ACHN (cell line): ENCODE measurements at regions not wholly inside any gene's neighbourhood (a gene's known extent, or its start where the extent isn't known, plus 50 kb on each side); places are given as distances from the start of the nearest gene placed in this dataset.

Source experiments
- DNase-seq: peaks from one replicate; pipeline ENCODE4 v3.0.0-alpha.2; 2015
- in situ Hi-C: cut with HindIII; loops from 2 replicates; pipeline ENCODE4 v1.10.0; 2017; ENCODE audit warnings: low sequenced_read_pairs, low pct_ligation_motif_present, low pct_unique_long_range_greater_than_20kb

- in situ Hi-C loops, result no loop called here
- no peak for DNase-seq
Observed at GRCh38 chr5:162289489-162289888, 221.9 kb downstream of the GABRG2 start.

GRCh38 chr5:162299793-162300192 is 232.2 kb downstream of the GABRG2 start:
- in situ Hi-C loops, result no loop called here

DNA sequence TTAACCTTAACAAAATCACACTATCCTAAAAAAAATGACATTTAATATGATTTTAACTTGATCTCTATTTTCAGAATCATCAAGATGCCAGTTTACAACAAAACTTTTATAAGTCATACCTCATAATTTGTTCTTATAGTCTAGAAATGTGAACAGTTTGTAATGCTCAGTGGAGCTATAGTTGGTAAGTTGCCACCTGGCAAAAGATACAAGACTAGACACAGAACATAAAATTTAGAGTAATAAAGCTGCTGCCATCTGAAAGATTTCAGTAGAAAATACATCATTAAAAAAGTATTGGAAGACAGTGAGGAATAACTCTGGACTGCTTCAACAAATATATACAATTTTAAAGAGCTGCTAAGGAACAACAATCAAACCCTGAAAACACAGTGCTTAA is 233.8 kb downstream of the GABRG2 start:
- in situ Hi-C loops, result no loop called here
- DNase-seq, result no peak

More at GRCh38 chr5:162299793-162300192, 232.2 kb downstream of the GABRG2 start:
- no peak for DNase-seq

DNA sequence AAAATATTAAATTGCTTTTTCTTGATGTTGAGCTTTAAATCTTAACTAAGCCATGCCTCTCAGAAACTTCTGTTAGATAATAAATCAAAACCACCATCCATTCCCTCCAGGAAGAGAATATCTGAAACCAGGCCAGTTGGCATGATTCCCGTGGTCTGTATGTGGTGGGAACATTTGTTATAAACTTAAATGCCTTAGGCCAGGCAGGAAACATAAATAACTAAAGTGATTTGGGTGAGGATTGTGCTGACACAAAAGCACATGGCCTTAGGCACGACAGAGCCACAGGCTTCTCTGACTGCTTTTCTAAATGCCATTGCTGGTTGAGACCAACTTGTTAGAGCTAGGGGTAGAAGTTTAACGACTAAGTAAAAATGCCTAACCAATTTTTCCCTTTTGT is 255.9 kb downstream of the GABRG2 start:
- no peak for DNase-seq
- in situ Hi-C loops, result no loop called here

DNA sequence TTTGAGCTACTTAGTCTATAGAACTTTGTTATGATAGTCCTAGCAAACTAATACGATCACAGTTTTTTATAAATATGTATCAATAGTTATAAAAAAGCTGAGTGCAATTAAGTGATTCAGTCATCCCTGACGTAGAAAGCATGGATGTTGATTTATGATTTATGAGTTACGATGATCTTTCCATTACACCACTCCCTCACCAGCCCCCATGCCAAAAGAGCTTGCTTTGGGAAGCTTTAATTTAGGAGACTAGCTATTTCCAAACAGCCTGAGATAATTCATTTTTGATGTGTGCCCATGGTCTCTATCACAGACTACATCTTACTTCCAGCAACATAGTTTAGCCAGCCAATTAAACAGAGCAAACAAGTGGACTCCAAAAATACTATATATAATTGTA is 256.8 kb downstream of the GABRG2 start:
- no peak for DNase-seq
- in situ Hi-C loops, result no loop called here

- in situ Hi-C loops, result no loop called here
- DNase-seq, result no peak
Observed at GRCh38 chr5:162325143-162325727, 257.7 kb downstream of the GABRG2 start.

GRCh38 chr5:162334944-162335343 is 267.4 kb downstream of the GABRG2 start:
- in situ Hi-C loops, result no loop called here
- no peak for DNase-seq

DNA sequence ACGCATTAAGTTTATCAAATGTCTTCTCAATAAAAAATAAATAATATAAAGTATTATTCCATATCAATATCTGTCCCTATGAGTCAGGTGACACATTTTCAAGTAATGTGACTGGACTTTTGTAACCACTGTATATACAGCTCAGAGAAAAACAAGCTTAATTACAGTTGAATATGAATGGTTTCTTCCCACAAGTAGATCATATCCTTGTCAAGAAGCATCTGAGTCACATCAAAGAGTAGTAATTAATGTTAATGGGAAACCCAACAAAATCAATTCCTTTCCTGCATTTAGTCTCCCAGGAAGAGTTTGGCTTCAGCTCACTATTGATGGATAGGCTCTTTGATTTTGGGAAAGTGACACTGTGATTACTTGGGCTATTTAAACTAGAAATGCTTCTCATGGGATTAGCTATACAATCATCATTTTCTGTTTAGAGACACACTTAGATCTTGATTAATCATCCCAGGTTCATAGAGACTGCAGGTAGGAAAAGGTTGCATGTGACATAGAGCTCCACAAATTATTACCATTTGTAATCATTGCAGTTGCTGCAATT is 292.9 kb downstream of the GABRG2 start:
- DNase-seq, result no peak
- in situ Hi-C loops, result no loop called here

DNA sequence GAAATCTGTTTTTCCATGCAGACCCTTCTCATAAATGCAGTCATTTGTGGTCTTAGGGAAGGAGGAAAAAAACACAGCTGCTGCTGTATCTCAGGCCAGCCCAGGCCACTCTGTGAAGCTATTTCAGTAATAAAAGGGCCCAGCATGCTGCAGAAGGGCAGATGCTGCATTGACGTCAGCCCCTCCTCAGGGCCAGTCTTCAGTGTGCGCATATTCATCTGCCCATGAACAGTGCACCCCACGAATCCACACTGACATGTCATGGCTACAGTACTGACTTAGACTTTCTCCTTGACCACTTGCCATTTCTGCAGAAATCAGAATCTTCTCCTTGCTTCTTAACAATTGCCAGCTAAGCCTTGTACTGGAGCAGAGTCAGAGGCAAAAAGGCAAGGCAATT is 304.7 kb downstream of the GABRG2 start:
- DNase-seq, result no peak
- in situ Hi-C loops, result no loop called here

DNA sequence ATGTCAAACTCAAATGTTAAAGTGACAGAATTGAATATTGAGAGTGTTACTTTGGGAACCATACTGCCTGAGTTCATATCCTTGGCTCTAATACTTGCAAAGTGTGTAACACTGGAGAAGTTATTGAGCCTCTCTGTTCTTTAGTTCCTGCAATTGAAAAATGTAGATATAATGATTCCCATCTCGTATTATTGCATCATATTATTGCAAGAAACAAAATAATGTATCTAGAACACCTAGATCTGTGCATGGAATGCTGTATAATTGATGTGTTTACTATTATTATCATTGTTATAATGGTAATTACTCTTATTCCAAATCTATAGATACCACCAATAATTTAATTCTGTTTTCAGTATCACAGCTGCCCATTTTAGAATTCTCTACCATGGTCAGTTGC is 310.3 kb downstream of the GABRG2 start:
- no peak for DNase-seq
- in situ Hi-C loops, result no loop called here

- in situ Hi-C loops, result no loop called here
- DNase-seq, result no peak
Observed at GRCh38 chr5:162382839-162383238, 315.3 kb downstream of the GABRG2 start.

GRCh38 chr5:162384225-162384624 is 316.7 kb downstream of the GABRG2 start:
- no peak for DNase-seq
- in situ Hi-C loops, result no loop called here

DNA sequence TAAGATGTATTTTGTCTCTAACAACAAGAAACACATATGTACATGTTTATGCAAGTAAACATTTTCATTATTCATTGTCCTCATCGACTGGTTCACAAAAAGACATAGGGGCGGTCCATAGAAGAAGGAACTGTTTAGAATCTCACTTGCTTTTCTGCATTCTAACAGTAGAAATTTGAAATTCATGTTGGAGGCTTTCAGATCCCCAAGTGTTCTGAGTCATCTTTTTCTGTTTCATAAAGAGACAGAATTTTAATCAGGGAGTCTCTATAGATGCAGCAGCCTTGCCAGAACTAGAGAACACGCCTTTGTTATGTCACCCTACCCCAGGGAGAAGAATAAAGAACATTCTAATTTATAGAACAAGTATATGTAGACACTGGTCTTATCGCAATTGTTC is 324.3 kb downstream of the GABRG2 start:
- DNase-seq, result no peak
- in situ Hi-C loops, result no loop called here

- in situ Hi-C loops, result no loop called here
- no peak for DNase-seq
Observed at GRCh38 chr5:162392336-162392735, 324.8 kb downstream of the GABRG2 start.

DNA sequence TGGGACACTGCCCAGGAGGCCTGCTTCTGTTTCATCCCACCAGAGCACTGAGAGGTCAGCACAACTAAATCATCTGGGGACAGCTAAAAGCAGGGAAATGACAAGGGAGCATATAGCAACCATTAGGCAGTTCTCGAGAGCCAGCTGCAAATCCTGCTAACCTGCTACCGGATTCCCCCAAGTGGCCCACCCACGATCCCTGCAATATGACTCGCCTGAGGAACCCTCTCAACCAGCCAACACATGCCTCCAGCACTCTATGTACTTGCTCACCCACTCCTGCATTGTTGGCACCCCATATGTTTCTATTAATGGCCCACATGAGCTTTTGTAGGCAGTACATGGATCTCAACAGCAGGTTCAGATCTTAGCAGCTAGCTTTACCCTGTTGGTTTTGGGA is 326.0 kb downstream of the GABRG2 start:
- in situ Hi-C loops, result no loop called here

GRCh38 chr5:162407614-162408013 is 340.0 kb downstream of the GABRG2 start:
- no peak for DNase-seq
- in situ Hi-C loops, result no loop called here

More for the DNA sequence above, 326.0 kb downstream of the GABRG2 start:
- DNase-seq, result no peak

GRCh38 chr5:162410365-162410764 is 342.8 kb downstream of the GABRG2 start:
- in situ Hi-C loops, result no loop called here
- DNase-seq, result no peak

GRCh38 chr5:162429142-162429541 is 361.6 kb downstream of the GABRG2 start:
- DNase-seq, result no peak

DNA sequence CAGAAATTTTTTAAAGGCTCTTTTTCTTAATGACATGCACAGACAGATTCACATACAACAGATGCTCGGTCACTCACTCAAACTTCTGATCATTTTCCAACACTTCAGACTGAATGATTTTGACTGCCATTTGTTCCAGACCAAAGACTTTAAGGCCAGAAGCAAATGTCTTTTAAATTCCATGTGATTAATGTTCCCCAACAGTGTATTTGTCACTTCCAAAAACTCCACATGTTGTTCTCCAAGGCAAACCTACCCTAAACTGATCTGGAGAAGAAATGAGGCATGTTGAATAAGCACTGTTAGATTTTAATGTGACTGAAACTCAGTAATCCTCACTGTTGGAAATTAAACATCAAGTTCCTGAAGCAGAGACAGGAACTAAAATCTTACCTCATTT is 366.7 kb downstream of the GABRG2 start:
- DNase-seq, result no peak
- in situ Hi-C loops, result no loop called here

More at GRCh38 chr5:162429142-162429541, 361.6 kb downstream of the GABRG2 start:
- in situ Hi-C loops, result no loop called here

- in situ Hi-C loops, result no loop called here
- no peak for DNase-seq
Observed at GRCh38 chr5:162436055-162436454, 368.5 kb downstream of the GABRG2 start.
